HG02610 (cell line): ENCODE measurements at regions not wholly inside any gene's neighbourhood (a gene's known extent, or its start where the extent isn't known, plus 50 kb on each side); places are given as distances from the start of the nearest gene placed in this dataset.
"Not testable (repeated sequence)": the region's sequence is repeated elsewhere in the genome, so short reads cannot be mapped to it uniquely, and the experiment has no call there.

Source experiments
- ATAC-seq: cut with Tn5 transposase; IDR thresholded peaks from one replicate; pipeline ENCODE4 v1.9.1; 2021; ENCODE audit warnings: mild to moderate bottlenecking, moderate library complexity; ENCODE audit not compliant: unreplicated experiment

GRCh38 chr4:164287173-164287572 lies 466.8 kb upstream of the SMIM31 start:
- ATAC-seq, result no peak

- no peak for ATAC-seq
These were observed 465.4 kb upstream of the SMIM31 start for GRCh38 chr4:164288578-164288977.

GRCh38 chr4:164293203-164293602 lies 460.7 kb upstream of the SMIM31 start:
- no peak for ATAC-seq

GRCh38 chr4:164293743-164294142 lies 460.2 kb upstream of the SMIM31 start:
- no peak for ATAC-seq

GRCh38 chr4:164301430-164301829 lies 452.5 kb upstream of the SMIM31 start:
- ATAC-seq, result no peak

GRCh38 chr4:164304101-164304639 lies 449.8 kb upstream of the SMIM31 start:
- peak; percentile 98 for ATAC-seq

GRCh38 chr4:164304861-164305260 lies 449.1 kb upstream of the SMIM31 start:
- ATAC-seq, result peak; percentile 41

- ATAC-seq, result no peak
These were observed 446.7 kb upstream of the SMIM31 start for GRCh38 chr4:164307262-164307661.

- ATAC-seq, result no peak
These were observed 441.3 kb upstream of the SMIM31 start for GRCh38 chr4:164312671-164313070.

GRCh38 chr4:164313853-164314252 lies 440.1 kb upstream of the SMIM31 start:
- no peak for ATAC-seq

- no peak for ATAC-seq
These were observed 435.6 kb upstream of the SMIM31 start for GRCh38 chr4:164318350-164318749.

GRCh38 chr4:164319688-164320087 lies 434.2 kb upstream of the SMIM31 start:
- no peak for ATAC-seq

- no peak for ATAC-seq
These were observed 433.1 kb upstream of the SMIM31 start for GRCh38 chr4:164320847-164321246.

- no peak for ATAC-seq
These were observed 427.9 kb upstream of the SMIM31 start for GRCh38 chr4:164326056-164326455.

GRCh38 chr4:164337219-164337944 lies 416.5 kb upstream of the SMIM31 start:
- no peak for ATAC-seq

- ATAC-seq, result no peak
These were observed 410.4 kb upstream of the SMIM31 start for GRCh38 chr4:164343472-164343976.

GRCh38 chr4:164345756-164346155 lies 408.2 kb upstream of the SMIM31 start:
- no peak for ATAC-seq

- no peak for ATAC-seq
These were observed 403.9 kb upstream of the SMIM31 start for GRCh38 chr4:164350061-164350460.

GRCh38 chr4:164350716-164351115 lies 403.2 kb upstream of the SMIM31 start:
- not testable (repeated sequence) for ATAC-seq

GRCh38 chr4:164357957-164358356 lies 396.0 kb upstream of the SMIM31 start:
- no peak for ATAC-seq

- no peak for ATAC-seq
These were observed 395.5 kb upstream of the SMIM31 start for GRCh38 chr4:164358400-164358799.

- no peak for ATAC-seq
These were observed 394.1 kb upstream of the SMIM31 start for GRCh38 chr4:164359881-164360280.

- ATAC-seq, result no peak
These were observed 385.0 kb upstream of the SMIM31 start for GRCh38 chr4:164368894-164369293.
